ENCODE measurements at regions not wholly inside any gene's neighbourhood (a gene's known extent, or its start where the extent isn't known, plus 50 kb on each side); places are given as distances from the start of the nearest gene placed in this dataset.
A peak's percentile ranks its signal among the peaks of the same experiment; 100 is the strongest.

DNA sequence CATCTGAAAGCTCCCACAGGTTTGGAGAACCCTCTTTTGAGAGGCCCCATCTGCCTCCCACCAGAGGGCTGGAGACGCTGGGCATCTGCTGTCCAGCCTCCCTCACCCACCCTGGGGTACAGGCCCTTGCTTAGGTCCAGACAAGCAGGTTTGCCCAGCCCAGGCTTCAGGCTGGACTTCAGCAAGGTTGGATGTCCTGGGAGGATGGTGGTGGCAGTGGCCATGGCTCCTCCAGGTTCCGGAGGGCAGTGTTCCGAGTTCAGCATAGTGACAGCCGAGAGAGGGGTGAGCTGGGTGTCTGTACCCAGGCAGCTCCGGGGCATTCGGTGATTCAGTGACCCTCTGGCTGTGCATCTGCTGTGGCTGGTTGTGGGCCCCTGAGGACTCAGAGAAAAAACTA lies 58.2 kb upstream of the HDAC4 start:
- peak; percentile 33 for DNase-seq (ENCODE audit: low spot score)
- intact Hi-C loops (cut with DNase I): no loop called here

GRCh38 chr2:239457586-239458445 lies 57.0 kb upstream of the HDAC4 start:
- peak; percentile 36 for DNase-seq (ENCODE audit: low spot score)
- intact Hi-C loops (cut with DNase I): no loop called here

DNA sequence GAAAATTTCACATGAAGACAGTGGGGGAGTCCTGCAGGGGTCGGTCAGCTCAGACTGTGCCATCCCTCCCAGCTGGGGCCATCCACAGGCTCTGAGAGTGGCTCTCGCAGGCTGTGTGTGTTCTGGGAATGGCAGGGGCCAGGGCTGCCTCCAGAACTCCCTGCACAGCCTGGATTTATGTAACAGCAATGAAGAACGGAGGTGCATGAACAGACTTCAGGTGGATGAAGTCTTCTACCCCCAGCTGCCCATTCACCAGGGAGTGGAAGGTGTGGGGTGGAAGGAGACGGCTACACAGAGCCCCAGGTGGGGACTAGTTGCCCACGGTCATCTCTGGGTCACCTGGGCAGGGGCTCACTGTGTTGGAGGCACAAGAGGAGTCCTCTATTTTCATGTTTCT lies 56.1 kb upstream of the HDAC4 start:
- intact Hi-C loops (cut with DNase I): no loop called here
- DNase-seq (ENCODE audit: low spot score): peak; percentile 38

- DNase-seq (ENCODE audit: low spot score): peak; percentile 53
Measured at GRCh38 chr2:239455436-239456203, 54.8 kb upstream of the HDAC4 start.

DNA sequence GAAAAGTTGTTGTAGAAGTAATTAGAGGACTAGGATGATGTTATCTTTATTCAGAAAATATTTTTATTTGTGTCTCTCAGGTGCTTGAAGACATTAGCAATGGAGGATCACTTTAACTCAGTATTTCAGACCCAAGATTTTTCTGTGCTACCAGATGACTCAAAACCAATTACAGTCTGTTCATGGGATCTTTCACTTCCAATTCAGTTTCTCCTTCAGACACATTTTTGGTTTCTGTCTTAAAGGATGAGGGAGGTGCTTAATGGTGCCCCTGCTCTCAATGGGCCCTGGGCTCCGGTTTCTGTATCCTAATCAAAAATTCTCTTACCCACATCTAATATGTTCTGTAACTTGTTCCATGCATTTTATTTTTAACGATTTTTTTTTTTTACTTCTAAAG lies 53.7 kb upstream of the HDAC4 start:
- DNase-seq (ENCODE audit: low spot score): no peak
- intact Hi-C loops (cut with DNase I): no loop called here

More at GRCh38 chr2:239455436-239456203, 54.8 kb upstream of the HDAC4 start:
- intact Hi-C loops (cut with DNase I): no loop called here
